Activated T-helper 1 cell treated with Interleukin-2 at 50 U/mL for 16 hours (primary cell): ENCODE measurements at regions not wholly inside any gene's neighbourhood (a gene's known extent, or its start where the extent isn't known, plus 50 kb on each side); places are given as distances from the start of the nearest gene placed in this dataset.

Experiments
- DNase-seq: peaks from one replicate; pipeline ENCODE4 v3.0.0-alpha.2; 2020; ENCODE audit warnings: low read depth

- no peak for DNase-seq
Observed at GRCh38 chr4:81549984-81550383, 78.3 kb upstream of the RASGEF1B start.

GRCh38 chr4:81546777-81547176 lies 75.1 kb upstream of the RASGEF1B start:
- DNase-seq: no peak

GRCh38 chr4:81541161-81541945 lies 69.6 kb upstream of the RASGEF1B start:
- DNase-seq: no peak

DNA sequence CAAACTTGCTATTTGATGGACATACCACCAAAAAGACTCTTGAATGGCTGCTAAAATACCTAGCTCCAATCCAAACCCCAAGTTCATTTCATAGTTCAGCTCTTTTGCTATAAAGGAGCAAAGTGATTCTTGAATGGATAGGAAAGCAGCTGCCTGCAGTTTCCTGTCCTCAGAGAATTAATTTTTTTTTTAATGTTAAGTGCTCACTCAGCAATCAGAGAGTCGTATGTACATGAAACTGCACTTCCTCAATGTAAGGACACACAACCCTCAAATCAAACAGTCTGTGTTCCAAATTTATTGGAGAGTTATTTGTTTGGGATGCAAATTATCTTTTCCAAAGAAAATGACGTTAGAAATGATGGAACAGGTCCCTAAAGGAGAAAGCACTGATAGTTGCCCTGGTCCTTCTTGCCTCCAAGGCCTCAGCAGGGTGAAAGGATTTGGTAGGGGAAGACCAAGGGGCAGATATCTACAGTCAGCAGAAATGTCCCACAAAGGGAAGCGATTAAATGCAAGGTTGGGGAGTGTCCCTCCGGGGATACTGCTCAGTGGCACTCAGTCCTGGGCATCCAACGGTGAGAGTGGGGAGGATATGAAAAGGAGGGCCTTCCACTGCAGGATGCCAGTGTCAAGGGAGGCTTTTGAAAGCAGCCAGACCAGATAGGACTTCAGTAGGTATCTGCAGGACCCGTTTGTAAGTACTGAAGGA lies 67.2 kb upstream of the RASGEF1B start:
- DNase-seq: no peak

- DNase-seq: no peak
Observed at GRCh38 chr4:81531410-81531809, 59.7 kb upstream of the RASGEF1B start.

GRCh38 chr4:81528979-81529378 lies 57.3 kb upstream of the RASGEF1B start:
- DNase-seq: no peak

- DNase-seq: no peak
Observed at GRCh38 chr4:81528200-81528599, 56.5 kb upstream of the RASGEF1B start.

DNA sequence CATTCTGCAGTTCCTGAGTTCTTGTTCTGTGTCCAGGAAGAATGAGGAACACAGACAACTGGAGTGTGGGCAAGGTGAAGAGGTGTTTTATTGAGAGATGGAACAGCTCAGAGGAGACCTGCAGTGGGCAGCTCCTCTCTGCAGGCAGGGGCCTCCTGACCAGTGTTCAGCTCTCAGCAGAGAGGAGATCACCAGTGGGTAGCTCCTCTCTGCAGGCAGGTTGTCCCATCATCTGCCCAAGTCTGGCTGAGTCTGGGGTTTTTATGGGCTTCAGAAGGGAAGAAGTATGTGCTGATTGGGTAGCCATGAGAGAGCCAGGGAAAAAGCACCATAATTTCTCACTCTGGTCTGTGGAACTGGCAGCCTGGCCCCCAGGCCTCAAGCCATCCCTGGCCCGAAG lies 56.0 kb upstream of the RASGEF1B start:
- no peak for DNase-seq

- no peak for DNase-seq
Observed at GRCh38 chr4:81527115-81527514, 55.4 kb upstream of the RASGEF1B start.

DNA sequence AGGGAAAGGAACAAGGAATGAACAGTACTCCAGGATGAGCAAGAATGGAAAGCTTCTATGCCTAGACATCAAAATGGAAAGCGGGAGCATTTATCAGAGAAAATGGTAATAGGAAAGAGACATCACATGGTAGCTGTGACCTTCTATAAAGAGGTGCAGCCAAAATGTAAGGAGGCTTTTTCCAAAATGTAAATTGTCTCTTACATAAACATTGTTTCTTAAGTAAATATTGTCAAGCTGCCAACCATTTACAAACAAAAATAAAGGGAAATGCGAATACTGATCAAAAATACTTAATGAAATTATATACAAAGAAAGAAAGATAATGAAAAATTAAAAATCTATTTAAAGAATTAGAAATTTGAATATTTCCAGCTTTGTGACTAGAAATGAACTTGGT lies 55.0 kb upstream of the RASGEF1B start:
- no peak for DNase-seq

- no peak for DNase-seq
Observed at GRCh38 chr4:81523672-81524327, 52.1 kb upstream of the RASGEF1B start.

DNA sequence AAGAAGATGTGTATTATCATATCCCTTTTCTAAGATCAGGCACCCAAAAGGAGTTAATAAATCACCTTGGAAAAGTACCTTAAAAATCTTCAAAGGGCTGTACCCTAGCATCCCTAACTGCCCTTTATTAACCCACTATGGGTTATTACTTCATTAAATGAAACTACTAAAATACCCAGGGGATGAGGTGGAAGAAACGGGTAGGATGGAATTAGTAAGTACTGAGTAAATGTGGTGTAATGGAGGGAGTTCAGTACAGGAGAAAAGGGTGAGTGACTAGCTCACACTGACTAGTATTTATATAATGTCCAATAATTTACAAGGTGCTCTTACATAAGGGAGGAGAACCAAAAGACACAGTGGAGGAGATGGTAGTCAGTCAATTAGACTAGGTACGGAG lies 51.0 kb upstream of the RASGEF1B start:
- no peak for DNase-seq

DNA sequence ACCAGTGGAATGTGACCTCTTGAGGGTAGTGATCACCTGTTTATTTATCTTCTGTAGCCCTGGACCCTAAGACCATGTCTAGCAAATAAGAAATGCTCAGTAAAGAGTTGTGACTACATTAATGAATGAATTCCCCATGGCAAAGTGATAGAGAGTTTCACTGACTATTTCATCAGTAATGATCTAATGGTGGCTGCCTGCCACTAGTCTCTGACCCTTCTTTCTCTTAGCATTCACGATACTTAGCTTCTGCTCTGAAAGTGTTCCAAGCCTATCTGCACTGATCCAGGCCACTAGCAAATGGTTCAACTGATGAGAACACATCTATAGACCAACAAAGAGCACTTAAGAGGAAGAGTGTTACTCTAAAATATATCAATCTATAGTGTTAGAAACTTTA lies 50.0 kb upstream of the RASGEF1B start:
- no peak for DNase-seq
